ENCODE measurements at regions not wholly inside any gene's neighbourhood (a gene's known extent, or its start where the extent isn't known, plus 50 kb on each side); places are given as distances from the start of the nearest gene placed in this dataset.

DNA sequence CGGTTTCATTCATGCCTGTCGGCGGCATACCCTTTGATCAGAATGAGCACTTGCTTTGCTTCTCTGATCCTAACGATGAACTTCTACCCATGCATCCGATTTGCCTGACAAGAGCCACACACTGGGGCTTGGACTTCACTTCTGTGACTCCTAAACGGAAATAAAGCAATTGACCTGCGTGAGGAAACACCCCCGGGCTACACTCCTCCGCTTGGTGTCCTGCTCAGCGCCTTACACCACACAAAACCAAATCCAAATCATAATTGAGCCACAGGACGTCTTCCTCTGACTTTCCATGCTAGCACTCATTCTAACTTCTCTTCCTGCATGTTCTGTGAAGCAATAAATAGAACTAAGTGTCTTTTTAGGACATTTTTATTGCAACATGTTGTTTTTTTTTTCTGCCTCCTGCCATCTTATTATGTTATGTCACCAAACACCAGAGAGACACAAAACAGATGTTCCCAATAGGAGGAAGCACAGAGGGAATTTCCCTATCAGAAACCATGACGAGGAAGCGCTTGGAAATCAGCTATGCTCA lies 110.8 kb upstream of the FAM9B start:
- no peak overlapping the region for H3K4me3 ChIP-seq (ENCODE audit: low read depth, low read length)
- TF ChIP-seq, protein P1, sequence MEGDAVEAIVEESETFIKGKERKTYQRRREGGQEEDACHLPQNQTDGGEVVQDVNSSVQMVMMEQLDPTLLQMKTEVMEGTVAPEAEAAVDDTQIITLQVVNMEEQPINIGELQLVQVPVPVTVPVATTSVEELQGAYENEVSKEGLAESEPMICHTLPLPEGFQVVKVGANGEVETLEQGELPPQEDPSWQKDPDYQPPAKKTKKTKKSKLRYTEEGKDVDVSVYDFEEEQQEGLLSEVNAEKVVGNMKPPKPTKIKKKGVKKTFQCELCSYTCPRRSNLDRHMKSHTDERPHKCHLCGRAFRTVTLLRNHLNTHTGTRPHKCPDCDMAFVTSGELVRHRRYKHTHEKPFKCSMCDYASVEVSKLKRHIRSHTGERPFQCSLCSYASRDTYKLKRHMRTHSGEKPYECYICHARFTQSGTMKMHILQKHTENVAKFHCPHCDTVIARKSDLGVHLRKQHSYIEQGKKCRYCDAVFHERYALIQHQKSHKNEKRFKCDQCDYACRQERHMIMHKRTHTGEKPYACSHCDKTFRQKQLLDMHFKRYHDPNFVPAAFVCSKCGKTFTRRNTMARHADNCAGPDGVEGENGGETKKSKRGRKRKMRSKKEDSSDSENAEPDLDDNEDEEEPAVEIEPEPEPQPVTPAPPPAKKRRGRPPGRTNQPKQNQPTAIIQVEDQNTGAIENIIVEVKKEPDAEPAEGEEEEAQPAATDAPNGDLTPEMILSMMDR (IDR thresholded peaks at IDR 0.05; ENCODE audit: control insufficient read depth, extremely low read depth, insufficient read depth): no peak
- no peak for DNase-seq (ENCODE audit: low read depth)

DNA sequence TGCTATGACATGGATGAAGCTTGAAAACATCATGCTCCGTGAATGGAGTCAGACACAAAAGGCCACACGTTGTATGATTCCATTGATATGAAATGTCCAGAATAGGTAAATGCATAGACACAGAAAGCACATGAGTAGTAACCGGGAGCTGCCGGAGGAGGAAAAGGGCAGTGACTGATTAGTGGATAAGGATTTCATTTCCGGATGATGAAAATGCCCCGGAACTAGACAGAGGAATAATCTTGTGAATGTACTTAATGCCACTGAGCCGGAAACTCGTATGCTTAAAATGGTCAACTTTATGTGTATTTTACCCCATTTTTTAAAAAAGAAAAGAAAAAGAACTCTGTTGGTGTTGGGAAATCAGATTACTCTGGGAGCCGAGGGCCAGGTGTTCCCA lies 112.7 kb upstream of the FAM9B start:
- DNase-seq (ENCODE audit: low read depth): no peak
- TF ChIP-seq, protein P1 (IDR thresholded peaks at IDR 0.05; ENCODE audit: control insufficient read depth, extremely low read depth, insufficient read depth): no peak
- H3K4me3 ChIP-seq (ENCODE audit: low read depth, low read length): no peak overlapping the region

GRCh38 chrX:9147086-9147485 lies 113.2 kb upstream of the FAM9B start:
- no peak for DNase-seq (ENCODE audit: low read depth)
- no peak overlapping the region for H3K4me3 ChIP-seq (ENCODE audit: low read depth, low read length)
- TF ChIP-seq, protein P1 (IDR thresholded peaks at IDR 0.05; ENCODE audit: control insufficient read depth, extremely low read depth, insufficient read depth): no peak

DNA sequence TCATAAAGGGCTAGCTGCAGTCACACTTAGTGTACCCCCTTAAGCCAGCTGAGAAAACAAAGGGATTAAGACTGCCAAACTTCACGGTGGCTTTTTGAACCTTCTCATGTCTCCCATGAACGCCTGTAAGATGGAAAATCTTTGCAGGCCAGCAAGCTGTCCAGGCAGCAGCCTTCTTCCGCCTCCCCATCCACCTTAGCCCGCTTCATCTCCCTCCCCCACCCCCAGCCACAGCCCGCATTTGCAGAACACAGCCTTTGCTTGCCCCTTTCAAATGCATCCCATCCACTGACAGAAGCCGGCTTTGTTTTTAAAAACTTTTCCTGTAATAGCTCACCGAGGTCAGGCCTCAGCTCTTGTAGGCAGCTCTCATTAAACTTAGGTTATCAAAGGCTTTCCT lies 113.8 kb upstream of the FAM9B start:
- no peak overlapping the region for H3K4me3 ChIP-seq (ENCODE audit: low read depth, low read length)
- peak; percentile 7 for DNase-seq (ENCODE audit: low read depth)
- TF ChIP-seq, protein P1 (IDR thresholded peaks at IDR 0.05; ENCODE audit: control insufficient read depth, extremely low read depth, insufficient read depth): no peak

DNA sequence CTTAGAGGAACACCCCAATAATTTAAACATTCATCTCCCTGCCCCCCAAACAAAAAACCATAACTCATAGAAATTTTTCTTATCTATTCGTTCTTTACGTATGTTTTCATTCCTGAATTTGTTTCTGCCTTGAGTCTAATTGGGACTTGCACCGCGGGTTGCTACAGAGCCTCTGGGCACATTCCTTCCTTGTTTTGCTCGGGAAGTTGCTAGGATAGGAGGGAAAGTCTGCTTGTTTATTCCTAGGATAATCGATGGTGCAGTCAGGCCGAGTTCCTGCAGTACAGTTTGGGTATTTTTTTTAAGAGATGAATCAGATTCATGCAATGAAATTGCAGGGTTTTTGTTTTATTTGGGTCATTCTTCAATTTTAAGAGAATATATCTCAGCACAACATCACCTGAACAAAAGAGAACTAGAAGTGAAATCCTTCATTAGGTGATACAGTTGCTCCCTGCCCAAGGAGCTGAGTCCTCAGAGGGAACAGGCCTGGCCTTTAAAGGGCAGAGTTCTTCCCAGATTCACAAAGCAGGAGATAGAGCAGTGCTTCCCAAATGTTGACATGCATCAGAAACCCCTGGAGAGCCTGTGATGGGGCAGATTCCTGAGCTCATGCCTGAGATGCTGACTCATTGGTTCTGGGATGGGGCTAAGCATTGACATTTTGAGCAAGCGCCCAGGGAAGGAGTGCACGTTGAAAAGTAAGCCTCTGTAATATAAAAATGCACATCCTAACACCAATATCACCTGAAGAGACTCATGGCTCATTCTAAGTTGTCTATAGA lies 114.9 kb upstream of the FAM9B start:
- TF ChIP-seq, protein P1 (IDR thresholded peaks at IDR 0.05; ENCODE audit: control insufficient read depth, extremely low read depth, insufficient read depth): no peak
- no peak overlapping the region for H3K4me3 ChIP-seq (ENCODE audit: low read depth, low read length)
- DNase-seq (ENCODE audit: low read depth): no peak

- TF ChIP-seq, protein P1 (IDR thresholded peaks at IDR 0.05; ENCODE audit: control insufficient read depth, extremely low read depth, insufficient read depth): no peak
- H3K4me3 ChIP-seq (ENCODE audit: low read depth, low read length): no peak overlapping the region
- no peak for DNase-seq (ENCODE audit: low read depth)
Measured at GRCh38 chrX:9149501-9150245, 115.7 kb upstream of the FAM9B start.

Data from LNCaP clone FGC (cell line).